ENCODE measurements at regions not wholly inside any gene's neighbourhood (a gene's known extent, or its start where the extent isn't known, plus 50 kb on each side); places are given as distances from the start of the nearest gene placed in this dataset.

- no peaks in the 10 kb centered on the region for H3K27me3 ChIP-seq (ENCODE audit: insufficient read depth, low read depth, low read length)
- H3K4me2 ChIP-seq (ENCODE audit: low read length) = no peak overlapping the region
- no peak for TF ChIP-seq MXI1 (conservative IDR thresholded peaks at IDR 0.05; ENCODE audit: poor library complexity, severe bottlenecking)
- TF ChIP-seq RAD21 (conservative IDR thresholded peaks at IDR 0.05) = no peak
- TF ChIP-seq POLR2AphosphoS5 (IDR thresholded peaks at IDR 0.05) = no peak
- TF ChIP-seq SMC3 (conservative IDR thresholded peaks at IDR 0.05; ENCODE audit: poor library complexity) = no peak
- no peak for TF ChIP-seq EP300 (conservative IDR thresholded peaks at IDR 0.05; ENCODE audit: poor library complexity, severe bottlenecking)
- TF ChIP-seq, protein P1, sequence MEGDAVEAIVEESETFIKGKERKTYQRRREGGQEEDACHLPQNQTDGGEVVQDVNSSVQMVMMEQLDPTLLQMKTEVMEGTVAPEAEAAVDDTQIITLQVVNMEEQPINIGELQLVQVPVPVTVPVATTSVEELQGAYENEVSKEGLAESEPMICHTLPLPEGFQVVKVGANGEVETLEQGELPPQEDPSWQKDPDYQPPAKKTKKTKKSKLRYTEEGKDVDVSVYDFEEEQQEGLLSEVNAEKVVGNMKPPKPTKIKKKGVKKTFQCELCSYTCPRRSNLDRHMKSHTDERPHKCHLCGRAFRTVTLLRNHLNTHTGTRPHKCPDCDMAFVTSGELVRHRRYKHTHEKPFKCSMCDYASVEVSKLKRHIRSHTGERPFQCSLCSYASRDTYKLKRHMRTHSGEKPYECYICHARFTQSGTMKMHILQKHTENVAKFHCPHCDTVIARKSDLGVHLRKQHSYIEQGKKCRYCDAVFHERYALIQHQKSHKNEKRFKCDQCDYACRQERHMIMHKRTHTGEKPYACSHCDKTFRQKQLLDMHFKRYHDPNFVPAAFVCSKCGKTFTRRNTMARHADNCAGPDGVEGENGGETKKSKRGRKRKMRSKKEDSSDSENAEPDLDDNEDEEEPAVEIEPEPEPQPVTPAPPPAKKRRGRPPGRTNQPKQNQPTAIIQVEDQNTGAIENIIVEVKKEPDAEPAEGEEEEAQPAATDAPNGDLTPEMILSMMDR (IDR thresholded peaks at IDR 0.05; ENCODE audit: poor library complexity, severe bottlenecking) = no peak
- TF ChIP-seq REST (IDR thresholded peaks at IDR 0.05; ENCODE audit: borderline replicate concordance) = no peak
- no peak for TF ChIP-seq EZH2 (IDR thresholded peaks at IDR 0.05; ENCODE audit: borderline replicate concordance, insufficient read depth, low read length, poor library complexity, severe bottlenecking)
- TF ChIP-seq TAF1 (IDR thresholded peaks at IDR 0.05; ENCODE audit: low read depth) = no peak
- H3K36me3 ChIP-seq (ENCODE audit: insufficient read depth, low read length) = no peaks in the 10 kb centered on the region
- no peak overlapping the region for H3K9ac ChIP-seq (ENCODE audit: low read length)
- no peaks in the 10 kb centered on the region for H4K20me1 ChIP-seq (ENCODE audit: insufficient read depth)
- H2AFZ ChIP-seq (ENCODE audit: low read depth, low read length) = no peak overlapping the region
- no peaks in the 10 kb centered on the region for H3K9me3 ChIP-seq (ENCODE audit: low read length)
- no peaks in the 10 kb centered on the region for H3K79me2 ChIP-seq (replicated peaks; ENCODE audit: insufficient read depth, low read length)
- no peak overlapping the region for H3K27ac ChIP-seq (ENCODE audit: low read length)
- no peak overlapping the region for H3K4me3 ChIP-seq (ENCODE audit: low read length)
- H3K9me2 ChIP-seq (ENCODE audit: insufficient read depth, low read length) = no peaks in the 10 kb centered on the region
- H3F3A ChIP-seq (ENCODE audit: insufficient read depth, low read length, poor library complexity, severe bottlenecking) = no peaks in the 10 kb centered on the region
Observed at GRCh38 chr18:77359561-77360314, 110.1 kb downstream of the GALR1 start.

DNA sequence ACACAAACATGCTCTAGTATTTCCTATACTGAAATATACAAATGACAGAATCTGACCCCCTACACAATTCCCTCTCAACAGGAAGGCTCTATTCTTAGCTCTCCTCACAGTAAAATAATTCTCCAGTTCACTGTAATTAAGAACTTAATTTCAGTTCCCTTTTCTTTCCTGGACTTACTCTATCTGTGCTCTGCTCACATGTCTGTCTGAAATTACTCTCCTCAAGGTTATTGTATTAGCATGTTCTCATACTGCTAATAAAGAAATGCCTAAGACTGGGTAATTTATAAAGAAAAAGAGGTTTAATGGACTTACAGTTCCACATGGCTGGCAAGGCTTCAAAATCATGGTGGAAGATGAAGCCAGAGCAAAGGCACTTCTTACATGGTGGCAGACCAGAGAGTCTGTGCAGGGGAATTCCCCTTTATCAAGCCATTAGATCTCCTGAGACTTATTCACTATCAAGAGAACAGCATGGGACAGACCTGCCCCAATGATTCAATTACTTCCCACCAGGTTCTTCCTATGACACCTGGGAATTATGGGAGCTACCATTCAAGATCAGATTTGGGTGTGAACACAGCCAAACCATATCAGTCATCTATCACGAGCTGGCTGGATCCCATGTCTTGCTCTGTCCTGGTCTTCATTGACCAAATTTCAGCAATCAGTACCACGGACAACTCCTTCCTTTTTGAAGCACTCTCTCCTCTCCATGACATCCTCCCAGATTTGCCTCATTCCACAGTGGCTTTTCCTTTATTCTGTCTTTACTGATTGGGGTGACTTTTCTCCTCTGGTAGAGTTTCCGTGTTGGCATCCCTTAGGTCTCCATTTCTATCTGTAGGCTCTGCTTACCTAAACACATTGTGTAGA lies 110.9 kb downstream of the GALR1 start:
- H3K9me2 ChIP-seq (ENCODE audit: insufficient read depth, low read length) = no peaks in the 10 kb centered on the region
- TF ChIP-seq EP300 (conservative IDR thresholded peaks at IDR 0.05; ENCODE audit: poor library complexity, severe bottlenecking) (no peak), SMC3 (conservative IDR thresholded peaks at IDR 0.05; ENCODE audit: poor library complexity) (no peak), POLR2AphosphoS5 (IDR thresholded peaks at IDR 0.05) (no peak), REST (IDR thresholded peaks at IDR 0.05; ENCODE audit: borderline replicate concordance) (peak; percentile 31), RAD21 (conservative IDR thresholded peaks at IDR 0.05) (no peak)
- TF ChIP-seq, protein P1 (IDR thresholded peaks at IDR 0.05; ENCODE audit: poor library complexity, severe bottlenecking) = no peak
- H3K79me2 ChIP-seq (replicated peaks; ENCODE audit: insufficient read depth, low read length) = no peaks in the 10 kb centered on the region
- no peaks in the 10 kb centered on the region for H3K9me3 ChIP-seq (ENCODE audit: low read length)
- no peaks in the 10 kb centered on the region for H3F3A ChIP-seq (ENCODE audit: insufficient read depth, low read length, poor library complexity, severe bottlenecking)
- H3K4me2 ChIP-seq (ENCODE audit: low read length) = no peak overlapping the region
- H4K20me1 ChIP-seq (ENCODE audit: insufficient read depth) = no peaks in the 10 kb centered on the region
- no peak overlapping the region for H2AFZ ChIP-seq (ENCODE audit: low read depth, low read length)
- H3K4me3 ChIP-seq (ENCODE audit: low read length) = no peak overlapping the region
- H3K36me3 ChIP-seq (ENCODE audit: insufficient read depth, low read length) = no peaks in the 10 kb centered on the region
- no peak overlapping the region for H3K27ac ChIP-seq (ENCODE audit: low read length)
- no peaks in the 10 kb centered on the region for H3K27me3 ChIP-seq (ENCODE audit: insufficient read depth, low read depth, low read length)
- no peak overlapping the region for H3K9ac ChIP-seq (ENCODE audit: low read length)
